HG03575 (cell line): ENCODE measurements at regions not wholly inside any gene's neighbourhood (a gene's known extent, or its start where the extent isn't known, plus 50 kb on each side); places are given as distances from the start of the nearest gene placed in this dataset.
"Not testable (repeated sequence)": the region's sequence is repeated elsewhere in the genome, so short reads cannot be mapped to it uniquely, and the experiment has no call there.

ENCODE experiments used
- ATAC-seq: cut with Tn5 transposase; IDR thresholded peaks from one replicate; pipeline ENCODE4 v1.9.1; 2021; ENCODE audit not compliant: unreplicated experiment, insufficient number of reproducible peaks, low FRiP score; ENCODE audit errors: extremely low read depth

DNA sequence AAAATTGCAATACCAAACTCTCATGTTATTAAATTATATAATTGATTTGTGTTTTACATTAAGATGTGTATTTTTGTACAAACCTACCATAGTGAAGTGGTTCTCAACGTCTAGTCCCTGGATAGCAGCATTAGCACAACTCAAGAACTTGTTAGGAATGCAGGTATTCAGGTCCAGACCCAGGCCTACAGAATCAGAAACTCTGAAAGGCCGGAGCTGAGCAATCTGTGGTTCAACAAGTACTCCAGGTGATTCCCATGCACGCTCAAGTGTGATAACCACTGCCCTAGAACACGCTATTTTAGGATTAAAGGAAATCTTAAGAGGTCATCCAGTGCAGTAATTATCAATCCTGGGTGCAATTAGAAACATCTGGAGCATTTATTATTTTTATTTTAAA is 456.3 kb downstream of the IRS2 start:
- no peak for ATAC-seq

DNA sequence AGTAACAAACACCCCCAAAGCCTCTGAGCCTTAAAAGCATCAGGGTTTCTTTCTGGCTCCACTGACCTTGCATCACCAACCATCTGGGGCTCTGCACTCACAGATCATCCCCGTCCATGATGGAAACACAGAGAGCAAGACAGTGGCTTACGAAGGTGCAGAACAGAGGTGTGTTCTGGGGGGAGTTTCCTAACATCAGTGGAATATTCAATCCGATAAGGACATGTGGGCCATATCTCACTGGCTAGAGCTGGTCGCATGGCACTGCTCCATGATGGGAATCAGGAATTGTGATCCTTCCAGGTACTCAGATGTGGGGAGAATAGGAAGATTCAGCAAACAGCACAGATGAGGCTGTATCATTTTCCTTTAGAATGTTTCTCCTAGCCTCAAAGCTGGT is 457.2 kb downstream of the IRS2 start:
- no peak for ATAC-seq

DNA sequence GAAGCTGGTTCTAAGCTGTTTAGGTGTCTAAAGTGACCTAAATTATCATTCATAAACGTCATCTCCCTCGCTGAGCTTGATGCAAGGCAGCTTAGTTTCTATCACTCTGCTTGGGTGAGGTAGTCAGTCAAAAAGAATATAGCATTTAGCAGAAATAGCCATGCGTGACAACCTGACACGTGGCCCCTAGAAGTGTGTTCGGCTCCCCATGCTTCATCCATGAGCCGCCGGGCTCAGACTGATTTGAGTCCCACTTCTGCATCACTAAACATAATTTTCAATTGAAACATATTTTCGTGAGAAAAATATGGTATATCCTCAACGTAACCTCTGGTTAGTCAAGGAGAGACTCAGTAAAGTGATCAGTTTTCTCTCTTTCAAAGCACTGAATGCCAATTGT is 459.8 kb downstream of the IRS2 start:
- ATAC-seq = no peak

DNA sequence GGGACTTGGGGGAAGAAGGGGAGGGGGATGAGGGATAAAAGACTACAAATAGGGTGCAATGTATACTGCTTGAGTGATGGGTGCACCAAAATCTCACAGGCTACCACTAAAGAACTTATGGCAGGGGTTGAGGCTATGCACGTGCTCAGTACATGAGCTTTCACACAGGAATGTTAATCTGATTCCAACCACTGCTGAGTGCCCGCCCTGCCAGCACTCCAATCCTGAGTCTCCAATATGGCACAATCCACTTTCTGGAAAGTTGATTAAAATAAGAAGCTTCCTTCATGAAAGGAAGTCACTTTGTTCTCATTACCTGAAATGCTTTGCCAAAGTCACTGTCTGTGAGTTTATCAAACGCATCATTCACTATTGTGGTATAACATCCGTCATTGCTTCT is 463.0 kb downstream of the IRS2 start:
- ATAC-seq = no peak

DNA sequence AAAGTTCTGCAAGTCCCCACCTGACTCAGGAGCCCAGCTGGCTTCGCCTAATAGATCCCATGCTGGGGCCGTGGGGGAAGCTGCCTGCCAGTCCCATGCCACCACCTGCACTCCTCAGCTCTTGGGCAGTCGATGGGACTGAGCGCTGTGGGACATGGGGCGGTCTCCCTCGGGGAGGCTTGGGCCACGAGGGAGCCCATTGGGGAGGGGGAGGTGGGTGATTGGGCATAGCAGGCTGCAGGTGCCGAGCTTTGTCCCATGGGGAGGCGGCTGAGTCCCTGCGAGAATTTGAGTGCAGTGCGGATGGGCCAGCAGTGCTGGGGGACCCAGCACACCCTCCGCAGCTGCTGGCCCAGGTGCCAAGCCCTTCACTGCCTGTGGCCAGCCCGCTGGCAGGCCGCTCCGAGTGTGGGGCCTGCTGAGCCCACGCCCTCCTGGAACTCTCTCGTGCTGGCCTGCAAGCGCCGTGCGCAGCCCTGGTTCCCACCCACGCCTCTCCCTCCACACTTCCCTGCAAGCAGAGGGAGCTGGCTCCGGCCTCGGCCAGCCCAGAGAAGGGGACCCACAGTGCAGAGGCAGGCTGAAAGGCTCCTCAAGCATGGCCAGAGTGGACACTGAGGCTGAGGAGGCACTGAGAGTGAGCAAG is 467.3 kb downstream of the IRS2 start:
- no peak for ATAC-seq

DNA sequence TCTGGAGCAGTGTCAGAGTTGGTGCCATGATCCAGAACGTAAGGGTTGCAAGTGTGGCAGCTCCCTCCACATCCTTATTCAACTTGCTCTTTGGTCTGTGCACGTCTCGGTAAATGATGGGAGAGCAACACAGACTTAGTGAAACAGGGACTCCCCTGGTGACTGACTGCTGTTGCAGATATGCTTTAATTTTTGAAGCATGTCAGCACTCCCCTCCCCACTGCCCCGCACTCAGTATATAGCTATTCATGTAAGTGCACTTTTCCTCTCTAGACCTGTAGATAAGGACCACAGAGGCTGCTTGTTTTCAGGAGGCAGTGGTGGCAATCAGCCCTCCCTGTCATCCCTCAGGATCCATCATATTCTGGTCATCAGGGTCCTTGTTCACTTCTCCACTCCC is 470.9 kb downstream of the IRS2 start:
- ATAC-seq = no peak

DNA sequence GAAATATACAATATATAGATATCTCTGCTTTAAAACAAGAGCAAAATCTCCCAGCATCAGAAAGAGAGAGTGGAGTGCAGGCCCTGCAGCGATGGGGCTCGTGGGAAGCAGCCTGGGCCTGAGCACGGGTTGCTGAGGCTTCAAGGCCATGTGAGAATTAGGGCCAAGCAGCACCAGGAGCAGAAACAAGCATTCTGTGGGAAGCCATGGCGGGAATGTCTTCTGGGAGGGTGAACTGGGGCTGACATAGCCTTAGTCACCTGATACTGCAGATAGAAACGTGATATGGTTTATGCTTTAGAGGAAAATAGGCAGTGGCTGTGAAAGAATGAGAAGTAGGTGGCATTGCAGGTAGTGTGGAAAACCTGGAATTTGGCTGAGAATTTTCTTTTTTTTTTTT is 472.3 kb downstream of the IRS2 start:
- ATAC-seq = no peak

DNA sequence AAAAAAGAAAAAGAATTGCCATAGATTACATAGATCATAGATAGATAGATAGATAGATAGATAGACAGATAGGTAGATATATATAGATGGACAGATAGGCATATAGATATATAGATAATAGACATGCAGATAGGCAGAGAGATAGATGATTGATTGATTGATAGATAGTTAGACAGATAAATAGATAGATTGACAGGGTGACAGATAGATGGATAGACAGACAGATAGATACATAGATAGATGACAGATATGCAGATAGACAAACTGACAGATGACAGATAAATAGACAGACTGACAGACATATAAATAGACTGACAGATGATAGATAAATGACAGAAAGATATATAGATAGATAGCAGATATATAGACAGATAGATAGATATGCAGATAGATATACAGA is 474.0 kb downstream of the IRS2 start:
- no peak for ATAC-seq

DNA sequence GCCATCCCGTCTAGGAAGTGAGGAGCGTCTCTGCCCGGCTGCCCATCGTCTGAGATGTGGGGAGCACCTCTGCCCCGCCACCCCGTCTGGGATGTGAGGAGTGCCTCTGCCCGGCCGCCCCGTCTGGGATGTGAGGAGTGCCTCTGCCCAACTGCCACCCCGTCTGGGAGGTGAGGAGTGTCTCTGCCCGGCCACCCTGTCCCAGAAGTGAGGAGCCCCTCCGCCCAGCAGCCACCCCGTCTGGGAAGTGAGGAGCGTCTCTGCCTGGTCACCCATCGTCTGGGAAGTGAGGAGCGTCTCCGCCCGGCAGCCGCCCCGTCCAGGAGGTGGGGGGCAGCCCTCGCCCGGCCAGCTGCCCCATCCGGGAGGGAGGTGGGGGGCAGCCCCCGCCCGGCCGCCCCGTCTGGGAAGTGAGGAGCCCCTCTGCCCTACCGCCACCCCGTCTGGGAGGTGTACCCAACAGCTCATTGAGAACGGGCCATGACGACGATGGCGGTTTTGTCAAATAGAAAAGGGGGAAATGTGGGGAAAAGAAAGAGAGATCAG is 474.9 kb downstream of the IRS2 start:
- not testable (repeated sequence) for ATAC-seq

DNA sequence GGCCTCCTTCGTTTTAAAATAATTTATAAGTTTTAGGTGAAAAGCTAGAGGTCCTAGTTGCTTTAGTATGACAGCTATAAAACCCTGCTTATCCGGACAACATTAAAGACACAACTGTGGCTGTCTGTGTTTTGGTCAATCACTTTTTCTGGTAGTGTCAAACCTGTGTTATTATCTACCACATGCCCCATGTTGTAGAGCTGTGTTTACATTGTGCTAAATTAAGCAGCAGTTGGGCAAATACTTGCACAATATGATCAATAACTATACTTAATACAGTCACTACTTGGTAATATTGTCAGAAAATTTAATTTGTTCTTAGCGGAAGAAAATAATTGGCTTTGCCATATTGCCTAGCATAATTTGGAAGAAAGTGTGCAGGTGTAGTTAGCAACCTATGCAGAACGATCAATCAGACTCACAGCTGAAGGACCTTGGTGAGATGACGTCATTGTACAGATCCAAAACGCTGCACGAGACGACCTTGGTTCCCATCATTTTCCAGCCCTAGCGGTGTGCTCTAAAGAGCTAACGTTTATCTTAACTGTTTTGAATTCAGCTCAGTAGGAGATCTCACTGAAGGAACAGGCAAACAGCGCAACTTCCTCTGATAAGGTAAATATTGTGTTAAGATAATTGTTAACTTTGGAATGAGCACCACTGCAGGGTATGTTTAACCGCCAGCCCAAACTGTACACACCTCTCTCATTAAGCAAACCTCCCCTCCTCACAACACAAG is 476.6 kb downstream of the IRS2 start:
- ATAC-seq = no peak

DNA sequence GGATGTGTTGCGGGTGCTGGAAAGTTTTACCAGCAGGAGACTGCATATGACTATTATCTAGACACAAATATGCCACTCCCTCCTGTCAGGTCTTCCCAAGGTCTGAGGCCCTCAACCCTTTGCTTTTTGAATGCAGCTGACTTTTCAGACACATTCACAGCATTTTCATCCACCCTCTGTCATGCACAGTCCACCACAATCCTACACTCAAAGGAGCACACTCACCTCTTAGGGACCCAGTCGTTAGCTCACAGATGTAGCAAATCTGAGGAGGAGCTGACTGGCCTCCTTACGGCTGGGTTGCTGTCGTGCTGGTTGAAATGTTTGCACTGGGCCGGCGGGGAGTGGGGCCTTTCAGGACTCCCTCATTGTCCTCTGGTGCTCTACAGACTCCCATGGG is 479.4 kb downstream of the IRS2 start:
- ATAC-seq = no peak

DNA sequence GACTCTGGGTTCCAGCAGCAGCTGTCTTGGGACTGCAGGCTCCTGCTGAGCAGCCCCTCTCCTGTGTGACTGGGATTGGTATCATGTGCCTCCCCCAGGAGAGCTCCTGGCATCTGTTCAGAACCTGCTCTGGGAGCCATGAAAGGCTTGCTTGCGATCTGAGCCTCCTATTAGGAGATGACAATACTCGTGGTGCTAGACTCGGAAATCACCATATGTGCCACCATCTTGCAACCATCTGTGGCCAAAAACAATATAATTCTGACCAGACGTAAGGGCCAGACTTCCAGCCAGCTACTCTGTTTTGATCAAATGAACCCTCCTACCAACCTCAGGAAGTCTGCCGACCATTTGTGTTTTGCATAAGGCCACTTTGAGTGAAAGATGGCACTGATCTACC is 484.7 kb downstream of the IRS2 start:
- no peak for ATAC-seq

DNA sequence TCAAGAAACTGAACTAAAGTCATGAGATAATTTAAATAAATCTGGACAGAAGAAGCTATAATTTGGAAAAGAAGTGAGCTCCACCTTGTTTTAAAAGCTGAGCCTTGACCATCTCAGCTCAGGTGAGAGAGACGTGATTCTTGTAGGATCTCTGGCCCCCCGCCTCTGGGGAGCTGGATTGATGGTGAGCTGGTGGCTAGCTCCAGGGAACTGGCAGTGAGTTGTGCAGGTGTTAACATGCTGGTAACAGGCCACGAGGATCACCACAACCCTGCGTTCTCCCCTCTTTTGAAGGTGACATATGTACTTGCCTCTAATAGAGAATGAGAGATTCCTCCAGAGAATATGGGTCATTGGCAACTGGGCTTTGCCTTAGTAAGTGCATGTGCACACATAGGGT is 485.1 kb downstream of the IRS2 start:
- no peak for ATAC-seq

DNA sequence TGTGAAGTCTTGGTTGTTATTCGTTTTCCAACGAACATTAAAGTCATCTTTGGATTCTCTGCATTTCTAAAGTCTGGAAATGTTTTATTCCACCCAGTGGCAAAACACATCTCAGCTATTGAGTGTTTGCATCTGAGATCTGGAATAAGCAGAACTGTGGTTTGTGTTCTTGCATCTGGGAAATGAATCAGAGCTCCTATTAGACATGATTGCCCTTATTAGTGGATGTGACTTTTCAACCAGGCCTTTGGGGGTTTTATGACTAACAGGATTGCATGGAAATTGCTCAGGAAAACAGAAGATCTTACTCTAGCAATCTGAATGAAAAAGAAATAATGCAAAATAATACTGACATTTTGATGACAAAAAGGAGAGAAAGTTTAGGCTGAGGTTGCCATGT is 488.8 kb downstream of the IRS2 start:
- ATAC-seq = no peak

DNA sequence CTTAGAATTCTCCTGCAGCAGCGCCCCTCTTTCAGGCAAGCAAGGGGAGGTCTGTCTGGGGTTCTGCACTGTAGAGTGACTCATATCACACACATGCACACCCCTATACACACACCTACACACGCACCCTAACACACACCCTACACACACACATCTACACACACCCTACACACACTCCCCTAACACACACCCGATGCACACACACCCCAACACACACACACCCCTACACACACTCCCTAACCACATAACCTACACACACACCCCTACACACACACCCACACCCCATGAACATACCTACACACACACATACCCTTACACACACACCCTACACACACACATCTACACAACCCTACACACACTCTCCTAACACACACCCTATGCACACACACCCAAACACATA is 493.2 kb downstream of the IRS2 start:
- no peak for ATAC-seq

DNA sequence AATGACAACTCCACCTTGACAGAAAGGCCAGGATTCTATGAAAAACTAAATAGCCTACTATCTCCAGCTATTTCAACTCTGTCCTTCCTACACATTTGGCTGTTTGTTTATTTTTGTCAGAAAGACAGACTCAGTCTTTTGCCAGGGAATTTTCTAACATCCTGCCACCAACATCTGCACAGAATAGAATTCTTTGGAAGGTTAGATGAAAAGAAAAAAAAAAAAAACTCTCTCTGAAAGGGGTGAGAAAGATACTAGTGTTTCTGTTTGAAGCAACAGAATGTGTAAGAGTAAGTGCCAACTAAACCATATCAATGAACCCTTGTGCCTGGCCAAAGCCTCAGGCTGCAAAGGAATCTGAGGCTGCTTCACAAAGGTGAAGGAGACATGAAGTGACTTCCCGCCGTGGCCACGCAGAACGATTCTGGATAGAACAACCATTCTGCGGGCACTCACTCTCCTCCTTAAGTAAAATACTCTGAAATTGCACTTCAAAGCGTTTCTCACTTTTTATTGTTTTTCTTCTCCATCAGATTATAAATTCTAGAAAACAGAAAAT is 498.2 kb downstream of the IRS2 start:
- no peak for ATAC-seq

DNA sequence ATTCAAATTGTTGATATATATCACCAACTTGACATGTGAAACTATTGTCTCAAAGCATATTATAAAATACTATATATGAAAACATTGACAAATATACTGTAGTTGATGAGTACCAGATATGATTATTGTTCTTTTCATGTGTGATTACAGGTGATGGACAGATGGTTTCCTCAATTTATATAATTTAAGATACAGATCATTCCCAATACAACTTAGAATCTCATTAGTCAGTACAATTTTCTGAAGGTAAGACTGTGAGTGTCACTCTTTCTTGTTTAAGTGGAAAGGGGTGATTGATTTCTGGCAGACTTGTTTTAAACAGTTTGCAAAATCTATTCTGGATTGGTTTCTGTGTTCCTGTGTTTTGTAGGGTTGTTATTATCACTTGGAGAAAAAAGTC is 498.8 kb downstream of the IRS2 start:
- no peak for ATAC-seq

DNA sequence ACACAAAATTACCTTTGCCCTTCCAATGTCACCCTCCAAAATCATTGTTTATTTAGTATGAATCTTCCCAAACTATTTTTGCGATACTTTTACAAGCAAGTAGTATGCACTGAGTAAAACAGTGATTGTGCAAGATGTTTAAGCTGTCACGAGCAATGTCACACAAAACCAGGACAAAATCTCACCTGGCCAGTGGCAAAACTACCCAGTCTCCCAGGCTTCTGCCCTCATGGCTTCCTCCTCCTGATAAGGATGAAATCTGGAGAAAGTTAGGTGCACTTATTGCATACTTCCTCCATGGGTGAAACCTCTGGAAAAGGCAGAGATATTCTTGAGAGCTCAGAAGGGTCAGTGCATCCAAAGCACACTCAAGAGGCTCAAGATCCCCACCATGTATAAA is 500.8 kb downstream of the IRS2 start:
- no peak for ATAC-seq

DNA sequence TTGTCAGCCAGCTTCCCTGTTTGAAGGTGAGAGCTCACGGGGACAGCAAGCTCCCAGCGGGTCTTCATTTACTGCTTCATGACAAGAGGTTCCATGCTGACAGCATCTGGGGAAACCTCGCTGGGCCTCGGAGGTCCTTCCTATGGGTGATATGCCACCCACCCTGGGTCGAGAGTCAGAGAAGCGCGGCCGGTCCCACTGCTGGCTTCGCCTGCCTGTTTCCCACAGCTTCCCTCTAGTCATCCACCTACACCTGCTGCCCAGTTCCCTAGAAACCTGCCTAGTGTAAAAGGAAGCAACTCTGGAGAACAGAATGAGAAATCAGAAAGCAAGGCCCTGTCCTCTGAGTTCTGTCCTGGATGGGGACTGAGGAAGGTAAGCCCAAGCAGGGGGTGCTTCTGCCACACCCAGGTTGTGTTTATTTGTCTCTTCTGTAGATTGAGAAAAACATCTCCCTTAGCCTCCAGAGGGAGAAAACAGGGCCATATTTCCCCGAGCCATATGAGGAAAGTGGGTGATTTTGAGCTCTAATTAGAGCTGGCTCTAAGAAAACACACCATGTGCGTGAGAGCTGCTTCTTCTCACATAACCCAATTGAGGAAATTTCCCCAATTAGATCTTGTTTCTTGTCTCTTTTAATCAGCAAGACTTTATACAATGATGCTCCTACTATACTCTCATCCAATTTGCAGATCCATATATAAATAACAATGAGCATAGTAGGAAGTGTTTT is 504.3 kb downstream of the IRS2 start:
- ATAC-seq = no peak
